Limb (tissue), 2 donors: ENCODE measurements at regions not wholly inside any gene's neighbourhood (a gene's known extent, or its start where the extent isn't known, plus 50 kb on each side); places are given as distances from the start of the nearest gene placed in this dataset.

Source experiments
- DNase-seq, 2 donors: peaks; one replicate each; pipeline ENCODE4 v3.0.0-alpha.2; 2016; ENCODE audit errors: extremely low spot score in 2 of 2

GRCh38 chr9:32293091-32293490 is 91.4 kb upstream of the ACO1 start:
- no peak for DNase-seq

- no peak for DNase-seq
These were observed 90.3 kb upstream of the ACO1 start for GRCh38 chr9:32294106-32294505.

- no peak for DNase-seq
These were observed 84.1 kb upstream of the ACO1 start for GRCh38 chr9:32300373-32300772.

- DNase-seq = no peak
These were observed 79.9 kb upstream of the ACO1 start for GRCh38 chr9:32304495-32304894.

- no peak for DNase-seq
These were observed 78.4 kb upstream of the ACO1 start for GRCh38 chr9:32306006-32306405.

- DNase-seq = no peak
These were observed 65.0 kb upstream of the ACO1 start for GRCh38 chr9:32319312-32319929.

- DNase-seq = no peak
These were observed 61.8 kb upstream of the ACO1 start for GRCh38 chr9:32322622-32323021.

- no peak for DNase-seq
These were observed 58.3 kb upstream of the ACO1 start for GRCh38 chr9:32326146-32326545.

GRCh38 chr9:32331240-32331639 is 53.2 kb upstream of the ACO1 start:
- no peak for DNase-seq

GRCh38 chr9:32334112-32334511 is 50.3 kb upstream of the ACO1 start:
- no peak for DNase-seq
